Skeletal muscle satellite cell (primary cell): ENCODE measurements at regions not wholly inside any gene's neighbourhood (a gene's known extent, or its start where the extent isn't known, plus 50 kb on each side); places are given as distances from the start of the nearest gene placed in this dataset.
"Not testable (repeated sequence)": the region's sequence is repeated elsewhere in the genome, so short reads cannot be mapped to it uniquely, and the experiment has no call there.

Source experiments
- H3K27me3 ChIP-seq: 2 replicates; pipeline ENCODE4 v1.7.0; 2013; ENCODE audit warnings: low read length; ENCODE audit not compliant: control insufficient read depth, insufficient read depth
- H3K36me3 ChIP-seq: 2 replicates; pipeline ENCODE4 v1.7.0; 2013; ENCODE audit warnings: mild to moderate bottlenecking, control low read depth, low read length; ENCODE audit not compliant: insufficient read depth
- H3K4me1 ChIP-seq: 2 replicates; pipeline ENCODE4 v1.7.0; 2013; ENCODE audit warnings: low read length; ENCODE audit not compliant: control insufficient read depth, insufficient read depth
- H3K4me2 ChIP-seq: 2 replicates; pipeline ENCODE4 v1.7.0; 2013; ENCODE audit warnings: mild to moderate bottlenecking, low read length
- H3K4me3 ChIP-seq: 2 replicates; pipeline ENCODE4 v1.7.0; 2013; ENCODE audit warnings: low read length
- H3K9ac ChIP-seq: 2 replicates; pipeline ENCODE4 v1.7.0; 2013; ENCODE audit warnings: mild to moderate bottlenecking, low read depth, low read length, moderate library complexity
- H3K9me3 ChIP-seq: replicated peaks from 2 replicates; pipeline ENCODE4 v1.7.0; 2013; ENCODE audit warnings: mild to moderate bottlenecking, control low read depth, low read length

GRCh38 chr2:132300592-132301378, 115.8 kb upstream of the GPR39 start:
- not testable (repeated sequence) for H3K4me1 ChIP-seq, H3K9ac ChIP-seq, H3K36me3 ChIP-seq, H3K27me3 ChIP-seq, H3K9me3 ChIP-seq, H3K4me3 ChIP-seq, H3K4me2 ChIP-seq

GRCh38 chr2:132304661-132305380, 111.8 kb upstream of the GPR39 start:
- H3K9ac ChIP-seq, H3K36me3 ChIP-seq, H3K9me3 ChIP-seq, H3K27me3 ChIP-seq, H3K4me1 ChIP-seq: not testable (repeated sequence)
- Histone ChIP-seq H3K4me2 (peak overlapping the region; percentile 77), H3K4me3 (peak overlapping the region; percentile 60)

GRCh38 chr2:132307613-132308198, 108.9 kb upstream of the GPR39 start:
- not testable (repeated sequence) for H3K4me2 ChIP-seq, H3K36me3 ChIP-seq, H3K4me1 ChIP-seq, H3K4me3 ChIP-seq, H3K27me3 ChIP-seq, H3K9ac ChIP-seq, H3K9me3 ChIP-seq

GRCh38 chr2:132309203-132309602, 107.4 kb upstream of the GPR39 start:
- H3K9me3 ChIP-seq, H3K4me3 ChIP-seq, H3K36me3 ChIP-seq, H3K9ac ChIP-seq, H3K27me3 ChIP-seq, H3K4me1 ChIP-seq, H3K4me2 ChIP-seq: not testable (repeated sequence)

- H3K36me3 ChIP-seq, H3K4me3 ChIP-seq, H3K9ac ChIP-seq, H3K4me1 ChIP-seq, H3K4me2 ChIP-seq, H3K27me3 ChIP-seq, H3K9me3 ChIP-seq: not testable (repeated sequence)
These were observed 101.1 kb upstream of the GPR39 start for GRCh38 chr2:132315546-132315945.

- not testable (repeated sequence) for H3K9ac ChIP-seq, H3K9me3 ChIP-seq, H3K4me2 ChIP-seq, H3K36me3 ChIP-seq, H3K4me1 ChIP-seq, H3K4me3 ChIP-seq, H3K27me3 ChIP-seq
These were observed 99.5 kb upstream of the GPR39 start for GRCh38 chr2:132317026-132317680.

- not testable (repeated sequence) for H3K4me3 ChIP-seq, H3K27me3 ChIP-seq, H3K4me2 ChIP-seq, H3K4me1 ChIP-seq, H3K9ac ChIP-seq, H3K9me3 ChIP-seq, H3K36me3 ChIP-seq
These were observed 98.1 kb upstream of the GPR39 start for GRCh38 chr2:132318481-132318880.

- not testable (repeated sequence) for H3K36me3 ChIP-seq, H3K4me1 ChIP-seq, H3K4me2 ChIP-seq, H3K9me3 ChIP-seq, H3K9ac ChIP-seq, H3K27me3 ChIP-seq, H3K4me3 ChIP-seq
These were observed 92.6 kb upstream of the GPR39 start for GRCh38 chr2:132324005-132324404.

GRCh38 chr2:132332345-132333033, 84.1 kb upstream of the GPR39 start:
- H3K9me3 ChIP-seq, H3K4me2 ChIP-seq, H3K4me3 ChIP-seq, H3K36me3 ChIP-seq, H3K4me1 ChIP-seq, H3K9ac ChIP-seq, H3K27me3 ChIP-seq: not testable (repeated sequence)

GRCh38 chr2:132337135-132337534, 79.5 kb upstream of the GPR39 start:
- H3K4me1 ChIP-seq, H3K4me2 ChIP-seq, H3K27me3 ChIP-seq, H3K36me3 ChIP-seq, H3K4me3 ChIP-seq, H3K9ac ChIP-seq, H3K9me3 ChIP-seq: not testable (repeated sequence)

- H3K36me3 ChIP-seq, H3K9me3 ChIP-seq, H3K4me1 ChIP-seq, H3K27me3 ChIP-seq, H3K4me3 ChIP-seq, H3K9ac ChIP-seq, H3K4me2 ChIP-seq: not testable (repeated sequence)
These were observed 78.8 kb upstream of the GPR39 start for GRCh38 chr2:132337844-132338243.
